ENCODE measurements at regions not wholly inside any gene's neighbourhood (a gene's known extent, or its start where the extent isn't known, plus 50 kb on each side); places are given as distances from the start of the nearest gene placed in this dataset.

GRCh38 chrX:125012585-125012984 is 307.1 kb upstream of the TEX13C start:
- no peak for DNase-seq

- DNase-seq: no peak
These were observed 290.5 kb upstream of the TEX13C start for GRCh38 chrX:125029131-125029530.

Measured in activated naive CD4-positive, alpha-beta T cell treated with Interleukin-2 at 50 U/mL for 16 hours (primary cell).